SU-DHL-6 (cell line): ENCODE measurements at regions not wholly inside any gene's neighbourhood (a gene's known extent, or its start where the extent isn't known, plus 50 kb on each side); places are given as distances from the start of the nearest gene placed in this dataset.
"Not testable (repeated sequence)": the region's sequence is repeated elsewhere in the genome, so short reads cannot be mapped to it uniquely, and the experiment has no call there.

Source experiments
- EZH2phosphoT487 ChIP-seq: fragments of 200-600 bp; sonication (generic), shearing (Covaris generic); conservative IDR thresholded peaks from 2 replicates; pipeline ENCODE4 v1.6.1; 2018; ENCODE audit warnings: mild to moderate bottlenecking, antibody characterized with exemption, low read length, moderate library complexity, mixed read lengths
- TF ChIP-seq, protein P1 (sequence below): fragments of 200-600 bp; sonication (generic); IDR thresholded peaks from one replicate; pipeline ENCODE4 v1.5.1; 2017; ENCODE audit warnings: antibody characterized with exemption, mild to moderate bottlenecking, low read length, moderate library complexity; ENCODE audit not compliant: insufficient read depth, poor library complexity, severe bottlenecking

DNA sequence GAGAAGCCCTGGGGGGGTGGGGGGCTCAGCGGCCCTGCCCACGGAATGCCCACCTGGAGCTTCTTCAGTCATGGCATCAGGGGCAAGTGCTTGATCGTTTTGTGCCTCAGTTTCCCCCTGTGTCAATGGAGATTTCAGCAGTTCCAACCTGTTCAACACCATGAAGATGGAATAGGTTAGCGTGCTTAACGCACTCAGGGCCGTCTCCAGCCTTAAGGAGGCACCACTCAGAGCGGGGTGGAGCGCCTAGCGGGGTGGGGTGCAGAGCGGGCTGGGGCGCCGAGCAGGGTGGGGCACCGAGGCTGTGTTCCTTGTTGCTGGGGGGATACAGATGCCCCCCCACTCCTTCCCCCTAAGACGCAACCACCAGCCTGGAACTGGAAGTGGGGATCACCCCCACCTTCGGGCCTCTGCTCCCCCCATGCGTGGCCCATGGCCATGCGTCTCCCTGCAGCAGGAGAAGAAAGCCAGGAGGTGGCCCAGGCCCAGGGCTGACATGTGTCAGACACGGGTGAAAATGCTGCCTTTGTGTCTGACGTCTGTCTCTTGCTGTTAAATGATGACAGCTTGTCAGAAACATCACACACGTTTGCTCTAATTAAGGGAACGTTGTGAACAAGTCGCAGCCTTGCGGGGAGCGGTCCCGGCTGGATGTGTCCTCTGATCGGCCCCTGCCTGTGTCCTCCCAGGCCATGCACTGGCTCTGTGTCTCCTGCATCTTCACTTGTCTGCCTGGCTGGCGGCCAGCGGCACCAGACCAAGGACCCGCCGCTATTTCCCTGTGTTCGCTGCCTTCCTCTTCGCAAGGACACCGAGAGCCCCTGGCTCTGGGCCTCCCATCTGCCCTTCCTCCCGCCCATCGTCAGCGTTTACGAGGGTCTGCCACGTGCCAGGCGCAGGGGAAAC lies 192.1 kb downstream of the BANP start:
- TF ChIP-seq, protein P1, sequence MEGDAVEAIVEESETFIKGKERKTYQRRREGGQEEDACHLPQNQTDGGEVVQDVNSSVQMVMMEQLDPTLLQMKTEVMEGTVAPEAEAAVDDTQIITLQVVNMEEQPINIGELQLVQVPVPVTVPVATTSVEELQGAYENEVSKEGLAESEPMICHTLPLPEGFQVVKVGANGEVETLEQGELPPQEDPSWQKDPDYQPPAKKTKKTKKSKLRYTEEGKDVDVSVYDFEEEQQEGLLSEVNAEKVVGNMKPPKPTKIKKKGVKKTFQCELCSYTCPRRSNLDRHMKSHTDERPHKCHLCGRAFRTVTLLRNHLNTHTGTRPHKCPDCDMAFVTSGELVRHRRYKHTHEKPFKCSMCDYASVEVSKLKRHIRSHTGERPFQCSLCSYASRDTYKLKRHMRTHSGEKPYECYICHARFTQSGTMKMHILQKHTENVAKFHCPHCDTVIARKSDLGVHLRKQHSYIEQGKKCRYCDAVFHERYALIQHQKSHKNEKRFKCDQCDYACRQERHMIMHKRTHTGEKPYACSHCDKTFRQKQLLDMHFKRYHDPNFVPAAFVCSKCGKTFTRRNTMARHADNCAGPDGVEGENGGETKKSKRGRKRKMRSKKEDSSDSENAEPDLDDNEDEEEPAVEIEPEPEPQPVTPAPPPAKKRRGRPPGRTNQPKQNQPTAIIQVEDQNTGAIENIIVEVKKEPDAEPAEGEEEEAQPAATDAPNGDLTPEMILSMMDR = not testable (repeated sequence)
- not testable (repeated sequence) for TF ChIP-seq EZH2phosphoT487
